Hepatic stellate cell (primary cell): ENCODE measurements at regions not wholly inside any gene's neighbourhood (a gene's known extent, or its start where the extent isn't known, plus 50 kb on each side); places are given as distances from the start of the nearest gene placed in this dataset.
"Not testable (repeated sequence)": the region's sequence is repeated elsewhere in the genome, so short reads cannot be mapped to it uniquely, and the experiment has no call there.

Source experiments
- DNase-seq: peaks from one replicate; pipeline ENCODE4 v3.0.0; 2011; ENCODE audit warnings: low spot score

- DNase-seq: no peak
Measured at GRCh38 chr13:63344711-63345110, 1929.1 kb upstream of the PCDH20 start.

DNA sequence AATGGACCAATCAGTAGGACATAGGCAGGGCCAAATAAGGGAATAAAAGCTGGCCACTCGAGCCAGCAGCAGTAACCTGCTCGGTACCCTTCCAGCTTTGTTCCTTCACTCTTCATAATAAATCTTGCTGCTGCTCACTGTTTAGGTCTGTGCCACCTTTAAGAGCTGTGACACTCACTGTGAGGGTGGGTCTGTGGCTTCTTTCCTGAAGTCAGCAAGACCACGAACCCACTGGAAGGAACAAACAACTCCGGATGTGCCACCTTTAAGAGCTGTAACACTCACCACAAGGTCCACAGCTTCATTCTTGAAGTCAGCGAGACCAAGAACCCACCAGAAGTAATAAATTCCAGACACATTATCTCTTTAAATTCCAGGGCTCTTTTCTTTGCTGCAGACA, 1922.3 kb upstream of the PCDH20 start:
- no peak for DNase-seq

- no peak for DNase-seq
Measured at GRCh38 chr13:63337041-63337440, 1921.4 kb upstream of the PCDH20 start.

DNA sequence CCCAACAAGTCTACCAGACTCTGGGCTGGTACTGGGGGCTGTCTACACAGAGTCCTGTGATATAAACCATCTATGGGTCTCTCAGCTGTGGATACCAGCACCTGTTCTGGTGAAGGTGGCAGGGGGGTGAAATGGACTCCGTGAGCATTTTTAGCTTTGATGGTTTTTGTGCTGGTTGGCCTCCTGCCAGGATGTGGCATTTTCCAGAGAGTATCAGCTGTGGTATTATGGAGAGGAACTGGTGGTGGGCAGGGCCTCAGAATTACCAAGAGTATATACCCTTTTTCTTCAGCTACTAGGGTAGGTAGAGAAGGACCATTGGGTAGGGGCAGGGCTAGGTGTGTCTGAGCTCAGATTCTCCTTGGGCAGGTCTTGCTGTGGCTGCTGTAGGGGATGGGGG, 1920.9 kb upstream of the PCDH20 start:
- DNase-seq: no peak

DNA sequence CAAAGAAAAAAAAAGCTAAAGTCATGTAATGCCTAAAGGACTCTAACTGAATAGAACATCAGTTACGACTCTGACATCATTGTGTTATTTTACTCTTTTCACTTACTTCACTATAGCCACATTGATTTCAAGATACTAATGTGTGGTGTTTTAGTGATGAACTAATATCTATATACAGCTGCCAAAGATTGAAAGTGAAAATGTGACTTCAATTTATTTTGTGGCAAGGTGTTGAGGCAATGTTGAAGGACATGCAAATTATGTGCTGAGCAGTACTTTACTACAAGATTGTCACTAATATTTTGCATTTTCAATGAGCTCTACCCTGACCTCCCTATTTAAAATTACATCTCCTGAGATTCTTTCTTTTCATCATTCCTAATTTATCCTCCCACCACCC, 1911.9 kb upstream of the PCDH20 start:
- DNase-seq: no peak

DNA sequence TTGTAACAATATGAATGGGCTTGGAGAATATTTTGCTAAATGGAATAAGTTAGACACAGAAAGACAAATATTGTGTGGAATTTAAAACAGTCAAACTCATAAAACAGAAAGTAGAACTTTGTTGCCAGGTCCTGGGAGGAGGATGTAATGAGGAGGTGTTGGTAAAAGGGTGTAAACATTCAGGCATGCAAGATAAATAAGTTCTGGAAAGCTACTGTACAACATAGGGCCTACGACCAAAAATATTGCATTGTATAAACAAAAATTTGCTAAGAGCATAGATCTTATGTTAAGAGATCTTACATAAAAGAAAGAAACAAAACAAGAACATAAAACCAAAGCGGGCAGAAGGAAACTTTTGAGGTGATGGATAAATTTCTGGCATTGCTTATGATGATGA, 1907.8 kb upstream of the PCDH20 start:
- DNase-seq: no peak

- no peak for DNase-seq
Measured at GRCh38 chr13:63311587-63311986, 1895.9 kb upstream of the PCDH20 start.

GRCh38 chr13:63308549-63309165, 1893.0 kb upstream of the PCDH20 start:
- no peak for DNase-seq

- no peak for DNase-seq
Measured at GRCh38 chr13:63307228-63307627, 1891.6 kb upstream of the PCDH20 start.

DNA sequence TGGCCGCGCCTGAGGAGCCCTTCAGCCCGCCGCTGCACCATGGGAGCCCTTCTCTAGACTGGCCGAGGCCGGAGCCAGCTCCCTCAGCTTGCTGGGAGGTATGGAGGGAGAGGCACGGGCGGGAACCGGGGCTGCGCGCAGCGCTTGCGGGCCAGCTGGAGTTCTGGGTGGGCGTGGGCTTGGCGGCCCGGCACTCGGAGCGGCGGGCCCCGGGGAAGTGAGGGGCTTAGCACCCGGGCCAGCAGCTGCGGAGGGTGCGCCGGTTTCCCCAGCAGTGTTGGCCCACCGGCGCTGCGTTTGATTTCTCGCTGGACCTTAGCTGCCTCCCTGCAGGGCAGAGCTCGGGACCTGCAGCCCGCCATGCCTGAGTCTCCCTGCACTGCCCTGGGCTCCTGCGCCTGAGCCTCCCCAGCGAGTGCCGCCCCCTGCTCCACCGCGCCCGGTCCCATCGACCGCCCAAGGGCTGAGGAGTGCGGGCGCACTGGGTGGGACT, 1890.0 kb upstream of the PCDH20 start:
- no peak for DNase-seq

DNA sequence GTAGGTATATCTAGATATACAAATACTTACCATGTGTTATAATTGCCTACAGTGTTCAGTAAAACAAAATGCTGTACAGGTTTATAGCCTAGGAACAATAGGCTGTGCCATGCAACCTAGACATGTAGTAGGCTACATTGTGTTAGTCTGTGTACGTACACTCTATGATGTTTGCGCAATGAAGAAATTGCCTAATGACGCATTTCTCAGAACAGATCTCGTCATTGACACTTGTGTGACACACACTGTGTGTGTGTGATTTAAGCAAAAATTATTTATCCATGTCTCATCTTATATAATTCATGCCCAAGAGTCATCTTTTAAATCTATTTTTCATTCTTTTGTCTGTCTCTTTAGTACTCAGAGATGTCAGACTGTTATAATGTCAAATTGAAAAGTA, 1888.8 kb upstream of the PCDH20 start:
- DNase-seq: no peak

GRCh38 chr13:63299866-63300394, 1884.3 kb upstream of the PCDH20 start:
- no peak for DNase-seq

- no peak for DNase-seq
Measured at GRCh38 chr13:63297163-63297562, 1881.5 kb upstream of the PCDH20 start.

DNA sequence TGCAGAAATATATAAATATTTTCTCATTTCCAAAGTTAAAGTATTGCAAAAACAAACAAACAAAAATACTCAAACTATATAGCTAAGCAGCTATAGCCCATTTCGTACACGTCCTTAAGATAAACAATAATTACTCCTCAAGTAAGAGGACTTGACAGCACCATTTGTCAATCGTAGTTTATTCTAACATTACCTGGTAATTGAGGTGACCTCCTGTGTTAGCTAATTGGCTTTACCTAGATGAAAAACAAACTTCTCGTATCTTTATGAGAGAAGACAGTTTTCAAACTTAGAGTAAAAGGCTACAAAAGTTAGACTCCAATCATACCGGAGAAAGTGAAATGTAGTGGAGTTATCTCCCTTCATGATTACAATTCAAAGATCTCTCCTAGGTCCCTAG, 1876.1 kb upstream of the PCDH20 start:
- DNase-seq: no peak

- DNase-seq: no peak
Measured at GRCh38 chr13:63288576-63288975, 1872.9 kb upstream of the PCDH20 start.

DNA sequence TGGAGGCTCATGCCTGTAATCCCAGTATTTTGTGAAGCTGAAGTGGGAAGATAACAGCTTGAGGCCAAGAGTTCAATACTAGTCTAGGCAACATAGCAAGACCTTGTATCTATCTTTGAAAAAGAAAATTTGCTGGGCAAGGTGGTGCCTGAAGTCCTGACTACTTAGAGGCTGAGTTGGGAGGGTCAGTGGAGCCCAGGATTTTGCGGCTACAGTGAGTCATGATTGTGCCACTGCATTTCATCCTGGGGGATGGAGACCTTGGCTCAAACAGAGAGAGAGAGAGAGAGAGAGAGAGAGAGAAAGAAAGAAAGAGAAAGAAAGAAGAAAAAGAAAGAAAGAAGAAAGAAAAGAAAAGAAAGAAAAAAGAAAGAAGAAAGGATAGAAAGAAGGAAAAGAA, 1872.3 kb upstream of the PCDH20 start:
- no peak for DNase-seq

DNA sequence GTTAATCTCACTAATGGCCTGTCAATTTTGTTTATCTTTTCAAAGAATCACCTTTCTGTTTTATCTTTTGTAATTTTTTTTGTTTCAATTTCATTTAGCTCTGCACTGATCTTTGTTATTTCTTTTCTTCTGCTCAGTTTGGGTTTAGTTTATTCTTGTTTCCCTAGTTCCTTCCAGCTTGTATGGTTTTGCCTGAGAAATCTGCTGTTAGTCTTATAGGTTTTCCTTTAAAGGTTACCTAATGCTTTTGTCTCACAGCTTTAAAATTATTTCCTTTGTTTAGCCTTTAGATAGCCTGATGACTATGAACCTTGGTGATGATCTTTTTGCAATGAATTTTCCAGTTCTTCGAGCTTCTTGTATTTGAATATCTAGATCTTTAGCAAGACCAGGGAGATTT, 1869.8 kb upstream of the PCDH20 start:
- no peak for DNase-seq

DNA sequence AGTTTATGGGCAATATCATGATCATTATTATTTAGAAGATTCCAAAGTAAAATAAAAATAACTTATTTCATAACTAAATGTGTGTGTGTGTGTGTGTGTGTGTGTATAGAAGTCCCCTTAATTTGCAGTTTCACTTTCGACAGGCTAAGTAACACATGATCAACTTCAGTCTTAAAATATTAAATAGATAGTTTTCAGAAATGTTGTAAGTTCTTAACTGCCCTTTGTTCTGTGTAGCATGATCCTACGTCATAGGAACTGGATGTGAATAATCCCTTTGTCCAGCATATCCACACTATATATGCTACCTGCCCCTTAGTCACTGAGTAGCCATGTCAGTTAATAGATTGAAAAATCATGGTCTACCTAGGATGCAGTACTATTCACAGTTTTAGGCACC, 1863.5 kb upstream of the PCDH20 start:
- DNase-seq: no peak

GRCh38 chr13:63274772-63275171, 1859.1 kb upstream of the PCDH20 start:
- DNase-seq: no peak

DNA sequence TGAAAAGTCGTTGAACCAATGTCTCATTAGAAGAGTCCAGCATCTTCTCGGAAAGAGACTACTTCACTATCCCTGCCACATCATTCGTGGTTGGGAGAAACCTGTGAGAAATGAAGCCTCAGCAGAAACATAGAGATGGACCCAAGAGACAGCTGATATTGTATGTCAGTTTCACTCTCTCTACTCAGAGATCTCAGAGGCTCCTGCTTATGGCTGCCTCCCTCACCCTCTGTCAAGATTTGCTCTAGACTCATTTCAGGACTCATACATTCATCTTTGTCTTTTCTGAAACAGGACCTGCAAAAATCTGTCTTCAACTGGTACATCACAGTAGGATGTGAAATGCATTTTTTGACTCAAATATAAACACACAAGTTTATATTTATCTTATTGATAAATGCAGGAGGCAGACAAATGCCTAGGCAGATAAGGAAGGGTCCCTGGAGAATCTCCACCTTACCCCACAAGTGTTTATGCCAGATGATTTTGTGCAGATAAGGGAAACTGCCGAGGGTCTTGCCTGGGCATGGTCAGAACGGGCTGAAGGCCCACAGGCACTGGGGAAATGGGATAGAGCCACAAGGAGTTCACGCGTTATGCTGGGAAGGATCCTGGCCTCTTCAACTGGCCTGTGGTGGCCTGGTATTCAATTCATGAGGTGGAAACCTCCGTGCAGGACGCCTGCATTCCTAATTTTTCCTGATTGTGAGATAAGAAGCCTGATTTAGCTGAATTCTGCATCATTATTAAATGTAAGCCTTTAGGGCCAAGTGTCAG, 1834.0 kb upstream of the PCDH20 start:
- no peak for DNase-seq

DNA sequence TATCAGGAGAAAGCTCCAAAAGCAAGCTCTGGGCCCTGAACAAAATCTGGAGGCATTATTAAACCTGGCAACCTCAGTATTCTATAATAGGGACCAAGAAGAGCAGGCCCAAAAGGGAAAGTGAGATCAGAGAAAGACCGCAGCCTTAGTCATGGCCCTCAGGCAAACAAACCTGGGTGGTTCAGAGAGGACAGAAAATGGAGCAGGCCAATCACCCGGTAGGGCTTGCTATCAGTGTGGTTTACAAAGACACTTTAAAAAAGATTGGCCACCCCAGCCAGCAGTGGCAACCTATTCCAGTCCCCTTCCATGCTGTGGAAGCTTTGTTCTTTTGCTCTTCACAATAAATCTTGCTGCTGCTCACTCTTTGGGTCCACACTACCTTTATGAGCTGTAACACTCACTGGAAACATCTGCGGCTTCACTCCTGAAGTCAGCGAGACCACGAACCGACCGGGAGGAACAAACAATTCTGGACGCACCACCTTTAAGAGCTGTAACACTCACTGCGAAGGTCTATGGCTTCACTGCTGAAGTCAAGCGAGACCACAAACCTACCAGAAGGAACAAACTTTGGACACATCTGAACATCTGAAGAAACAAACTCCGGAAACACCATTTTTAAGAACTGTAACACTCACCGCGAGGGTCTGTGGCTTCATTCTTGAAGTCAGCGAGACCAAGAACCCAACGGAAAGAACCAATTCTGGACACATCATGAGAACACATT, 1821.2 kb upstream of the PCDH20 start:
- not testable (repeated sequence) for DNase-seq

- not testable (repeated sequence) for DNase-seq
Measured at GRCh38 chr13:63218596-63218995, 1802.9 kb upstream of the PCDH20 start.
